B cell (primary cell): ENCODE measurements at regions not wholly inside any gene's neighbourhood (a gene's known extent, or its start where the extent isn't known, plus 50 kb on each side); places are given as distances from the start of the nearest gene placed in this dataset.

Source experiments
- CTCF ChIP-seq: fragments of 200-600 bp; IDR thresholded peaks from one replicate; pipeline ENCODE4 v1.8.0; 2022; ENCODE audit warnings: antibody characterized with exemption, mild to moderate bottlenecking
- EZH2 ChIP-seq: IDR thresholded peaks from 2 replicates; pipeline ENCODE4 v1.6.1; 2012; ENCODE audit warnings: borderline replicate concordance, low read depth, mild to moderate bottlenecking, moderate library complexity, low read length; ENCODE audit not compliant: insufficient read depth, poor library complexity, severe bottlenecking

- no peak for TF ChIP-seq CTCF
- TF ChIP-seq EZH2, result no peak
These were observed 89.7 kb upstream of the CYP1B1 start for GRCh38 chr2:38165698-38166097.
